ENCODE measurements at regions not wholly inside any gene's neighbourhood (a gene's known extent, or its start where the extent isn't known, plus 50 kb on each side); places are given as distances from the start of the nearest gene placed in this dataset.

GRCh38 chr1:166471359-166471758, 304.6 kb upstream of the FAM78B start:
- TF ChIP-seq CTCF (optimal IDR thresholded peaks at IDR 0.05 in 1 of 3, IDR thresholded peaks at IDR 0.05 in 1 of 3, conservative IDR thresholded peaks at IDR 0.05 in 1 of 3; ENCODE audit: extremely low read depth in 1 of 3, insufficient read depth in 2 of 3, low read length in 3 of 3) (no peak), EZH2 (IDR thresholded peaks at IDR 0.05; ENCODE audit: low read length) (no peak)
